Panc1 (cell line): ENCODE measurements at regions not wholly inside any gene's neighbourhood (a gene's known extent, or its start where the extent isn't known, plus 50 kb on each side); places are given as distances from the start of the nearest gene placed in this dataset.

Source experiments
- ATAC-seq: fragments of 200-7000 bp; cut with Tn5 transposase; 2 replicates; pipeline ENCODE4 v1.9.1; 2020; ENCODE audit warnings: mild to moderate bottlenecking, moderate library complexity
- BruUV-seq: library from RNA; stranded (reverse); fragments of 400-500 nt; replicated peaks from 2 replicates; lab custom pipeline; 2021; lab: Mats Ljungman, UMichigan
- CTCF ChIA-PET: fragments of 300-600 bp; sonication (Branson Sonifier 250); formaldehyde crosslinking; loops from one replicate; lab custom pipeline; 2022; ENCODE audit warnings: antibody characterized with exemption; lab: Charles Lee
- POLR2A ChIA-PET: fragments of 300-600 bp; sonication (Branson Sonifier 250); formaldehyde crosslinking; loops from one replicate; lab custom pipeline; 2022; ENCODE audit warnings: antibody characterized with exemption; lab: Charles Lee
- DNase-seq: peaks from one replicate; pipeline ENCODE4 v3.0.0-alpha.2; 2010; ENCODE audit warnings: low read depth, low spot score
- H3K27ac ChIP-seq: 2 replicates; pipeline ENCODE4 v1.5.1; 2011; ENCODE audit warnings: mild to moderate bottlenecking, low read length, inconsistent platforms
- H3K27me3 ChIP-seq: fragments of 200-500 bp; sonication (Bioruptor generic); 2 replicates; pipeline ENCODE4 v1.6.0; 2014; ENCODE audit warnings: low read length, inconsistent platforms; ENCODE audit not compliant: control insufficient read depth, insufficient read depth
- H3K36me3 ChIP-seq: fragments of 200-500 bp; sonication (Bioruptor generic); 2 replicates; pipeline ENCODE4 v1.5.1; 2014; ENCODE audit warnings: inconsistent platforms, mild to moderate bottlenecking, low read length, moderate library complexity; ENCODE audit not compliant: control insufficient read depth, insufficient read depth
- H3K4me1 ChIP-seq: 2 replicates; pipeline ENCODE4 v1.5.1; 2011; ENCODE audit warnings: inconsistent platforms, mild to moderate bottlenecking, low read length, moderate library complexity; ENCODE audit not compliant: control insufficient read depth, insufficient read depth
- H3K4me3 ChIP-seq, 2 experiments: 2 replicates each; pipeline ENCODE4 v1.5.1; 2011 to 2012; ENCODE audit warnings: low read depth in 2 of 2, low read length in 2 of 2, mild to moderate bottlenecking in 2 of 2, inconsistent platforms in 1 of 2, moderate library complexity in 1 of 2
- H3K9me3 ChIP-seq: fragments of 200-500 bp; sonication (Bioruptor generic); 2 replicates; pipeline ENCODE4 v1.5.1; 2014; ENCODE audit warnings: low read depth, mild to moderate bottlenecking, inconsistent platforms, low read length, moderate library complexity; ENCODE audit not compliant: control insufficient read depth, insufficient read depth
- CTCF ChIP-seq: fragments of 450-650 bp; IDR thresholded peaks from 2 replicates; pipeline ENCODE4 v1.5.1; 2017; ENCODE audit warnings: mild to moderate bottlenecking
- POLR2AphosphoS5 ChIP-seq: IDR thresholded peaks from 2 replicates; pipeline ENCODE4 v1.6.1; 2012; ENCODE audit warnings: mild to moderate bottlenecking, low read depth, low read length, moderate library complexity
- REST ChIP-seq, 2 experiments: IDR thresholded peaks; 2 replicates each; pipeline ENCODE4 v1.6.1; 2011 to 2012; ENCODE audit warnings: low read depth in 2 of 2, control low read depth in 1 of 2, low read length in 1 of 2, mild to moderate bottlenecking in 1 of 2, moderate library complexity in 1 of 2; ENCODE audit not compliant: insufficient read depth in 1 of 2
- SIN3A ChIP-seq: IDR thresholded peaks from 2 replicates; pipeline ENCODE4 v1.6.1; 2012; ENCODE audit warnings: low read depth, mild to moderate bottlenecking, low read length, moderate library complexity, borderline replicate concordance; ENCODE audit not compliant: insufficient read depth
- TCF7L2 ChIP-seq: IDR thresholded peaks from 2 replicates; pipeline ENCODE4 v1.6.1; 2011; ENCODE audit warnings: mild to moderate bottlenecking, low read depth, low read length, inconsistent platforms
- in situ Hi-C: cut with HindIII; loops from 2 replicates; pipeline ENCODE4 v1.10.0; 2016; ENCODE audit warnings: low sequenced_read_pairs, low pct_unique_long_range_greater_than_20kb
- intact Hi-C: fragments of 100-400 bp; cut with micrococcal nuclease; formaldehyde crosslinking; loops from one replicate; pipeline ENCODE4 v1.10.0; 2022; ENCODE audit not compliant: unreplicated experiment

DNA sequence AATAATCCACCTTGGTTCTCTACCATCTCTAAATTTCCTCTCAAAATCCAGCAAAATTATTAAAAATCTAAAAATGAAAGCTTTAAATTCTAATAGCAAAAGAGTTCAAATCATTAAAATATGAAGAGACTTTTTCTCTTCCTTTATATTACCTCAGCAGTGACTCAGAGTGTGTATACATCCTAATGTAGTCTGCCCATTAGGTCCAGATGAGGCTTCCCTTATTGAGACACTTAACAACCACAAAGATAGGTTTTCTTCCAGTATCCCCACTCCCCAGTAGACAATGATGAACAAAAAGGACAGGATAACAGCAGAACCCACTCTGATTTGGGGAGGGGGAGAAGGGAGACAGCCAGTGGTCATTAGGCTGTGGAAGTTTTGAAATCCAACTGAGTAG is 61.5 kb upstream of the DCBLD2 start:
- no peak for ATAC-seq
- POLR2A ChIA-PET = no interaction called here

GRCh38 chr3:98962189-98962930 is 60.9 kb upstream of the DCBLD2 start:
- Histone ChIP-seq H3K36me3 (no peaks in the 10 kb centered on the region), H3K9me3 (no peaks in the 10 kb centered on the region), H3K4me3 (no peak overlapping the region), H3K27ac (no peak overlapping the region), H3K4me1 (no peaks in the 10 kb centered on the region; the same call in 1 of the 2 replicates), H3K27me3 (peaks cover 2% of the 10 kb centered on the region; the same call in 1 of the 2 replicates)
- CTCF ChIA-PET = no interaction called here
- POLR2A ChIA-PET = no interaction called here
- in situ Hi-C loops = no loop called here
- no TSS peak for BruUV-seq
- DNase-seq = no peak
- intact Hi-C loops = no loop called here
- ATAC-seq = peak; percentile 53; the same call in 1 of the 2 replicates
- no peak for TF ChIP-seq REST (IDR thresholded peaks at IDR 0.05; ENCODE audit: insufficient read depth in 1 of 2, low read depth in 2 of 2, low read length in 1 of 2)
- TF ChIP-seq POLR2AphosphoS5 = no peak
- TF ChIP-seq TCF7L2 = no peak
- TF ChIP-seq SIN3A = no peak
- no peak for TF ChIP-seq CTCF

More for the DNA sequence above, 61.5 kb upstream of the DCBLD2 start:
- CTCF ChIA-PET = no interaction called here
- H3K4me1 ChIP-seq = no peaks in the 10 kb centered on the region; the same call in 1 of the 2 replicates
- no peaks in the 10 kb centered on the region for H3K9me3 ChIP-seq
- in situ Hi-C loops = no loop called here
- peaks cover 2% of the 10 kb centered on the region; the same call in 1 of the 2 replicates for H3K27me3 ChIP-seq
- 0 out of 2 replicates have a peak, but pooled peaks cover 2% of the 10 kb centered on the region for H3K36me3 ChIP-seq
- BruUV-seq = no TSS peak
- DNase-seq = no peak
- TF ChIP-seq TCF7L2 = no peak
- TF ChIP-seq CTCF = no peak
- TF ChIP-seq POLR2AphosphoS5 = no peak
- TF ChIP-seq SIN3A = no peak
- TF ChIP-seq REST (IDR thresholded peaks at IDR 0.05; ENCODE audit: insufficient read depth in 1 of 2, low read depth in 2 of 2, low read length in 1 of 2) = no peak
- intact Hi-C loops = no loop called here
- no peak overlapping the region for H3K4me3 ChIP-seq
- H3K27ac ChIP-seq = no peak overlapping the region
